HG02973 (cell line): ENCODE measurements at regions not wholly inside any gene's neighbourhood (a gene's known extent, or its start where the extent isn't known, plus 50 kb on each side); places are given as distances from the start of the nearest gene placed in this dataset.

Experiments
- ATAC-seq: cut with Tn5 transposase; IDR thresholded peaks from one replicate; pipeline ENCODE4 v1.9.1; 2021; ENCODE audit warnings: moderate library complexity; ENCODE audit not compliant: unreplicated experiment

DNA sequence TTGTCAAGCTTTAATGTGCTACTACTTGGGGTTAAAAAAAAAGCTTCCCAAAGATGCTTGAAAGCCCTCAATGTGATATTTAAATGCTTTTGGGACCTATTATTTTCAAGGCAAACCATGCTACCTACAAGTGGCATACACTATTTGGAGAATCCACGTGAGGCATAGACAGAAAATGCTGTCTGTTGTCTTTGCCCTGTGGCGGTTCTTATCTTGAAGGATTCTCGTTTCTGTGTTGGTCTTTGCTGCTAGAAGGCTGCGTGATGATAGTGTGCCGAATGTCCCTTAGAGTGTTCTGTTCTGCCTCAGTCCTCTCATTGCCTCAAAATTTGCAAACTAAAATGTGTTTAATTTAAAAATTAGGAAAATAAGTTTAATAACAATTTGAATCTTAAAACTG is 356.2 kb upstream of the RARB start:
- no peak for ATAC-seq

DNA sequence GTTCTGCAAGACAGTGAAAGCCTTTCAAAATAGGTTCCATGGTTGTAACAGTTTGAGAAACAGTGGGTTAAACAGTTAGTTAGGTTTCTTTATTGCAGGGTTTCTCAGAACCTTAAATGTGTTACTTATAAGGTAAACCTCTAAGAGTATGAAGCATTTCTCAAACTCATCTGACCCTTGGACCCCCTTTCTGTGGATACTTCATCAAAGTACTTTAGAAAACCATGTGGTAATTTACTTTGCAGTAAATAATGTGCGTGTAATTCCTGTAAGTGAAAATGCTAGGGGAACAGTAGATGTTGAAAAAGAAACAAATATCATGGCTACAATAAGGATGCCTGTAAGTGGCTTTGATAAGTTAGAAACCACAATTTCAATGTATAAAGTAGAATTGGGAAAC is 354.6 kb upstream of the RARB start:
- ATAC-seq = no peak

DNA sequence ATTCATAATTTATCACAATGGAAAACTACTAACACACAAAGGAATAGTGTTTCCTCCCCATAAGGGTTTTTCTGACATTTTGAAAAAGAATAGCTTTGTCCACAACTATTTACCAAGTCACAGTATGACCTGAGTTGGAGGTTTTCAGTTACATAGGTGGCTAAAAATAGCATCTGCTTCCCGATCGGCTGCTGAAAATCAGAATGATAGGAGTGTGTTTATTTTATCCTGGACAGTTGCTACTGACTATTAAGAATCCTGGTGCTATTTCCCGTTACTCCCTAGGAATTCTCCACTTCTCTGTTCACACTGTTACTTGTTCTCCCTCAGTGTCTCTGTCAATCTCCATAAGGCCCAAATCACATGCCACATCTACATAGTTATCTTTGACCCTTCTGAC is 353.9 kb upstream of the RARB start:
- no peak for ATAC-seq

GRCh38 chr3:25080461-25080860 is 347.6 kb upstream of the RARB start:
- ATAC-seq = no peak

- no peak for ATAC-seq
Observed at GRCh38 chr3:25084016-25084415, 344.0 kb upstream of the RARB start.

DNA sequence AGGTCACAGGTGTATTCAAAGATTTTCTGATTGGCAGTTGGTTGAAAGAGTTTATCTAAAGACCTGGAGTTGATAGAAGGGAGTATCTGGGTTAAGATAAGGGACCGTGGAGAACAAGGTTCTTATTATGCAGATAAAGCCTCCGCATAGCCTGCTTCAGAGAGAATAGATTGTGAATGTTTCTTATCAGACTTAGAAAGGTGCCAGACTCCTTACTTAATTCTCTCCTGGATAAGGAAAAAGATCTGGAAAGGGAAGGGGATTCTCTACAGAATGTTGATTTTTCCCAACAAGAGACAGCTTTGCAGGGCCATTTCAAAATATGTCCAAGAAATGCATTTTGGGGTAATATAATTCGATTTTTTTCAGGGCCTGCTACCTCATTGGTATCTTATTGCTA is 341.3 kb upstream of the RARB start:
- ATAC-seq = no peak

DNA sequence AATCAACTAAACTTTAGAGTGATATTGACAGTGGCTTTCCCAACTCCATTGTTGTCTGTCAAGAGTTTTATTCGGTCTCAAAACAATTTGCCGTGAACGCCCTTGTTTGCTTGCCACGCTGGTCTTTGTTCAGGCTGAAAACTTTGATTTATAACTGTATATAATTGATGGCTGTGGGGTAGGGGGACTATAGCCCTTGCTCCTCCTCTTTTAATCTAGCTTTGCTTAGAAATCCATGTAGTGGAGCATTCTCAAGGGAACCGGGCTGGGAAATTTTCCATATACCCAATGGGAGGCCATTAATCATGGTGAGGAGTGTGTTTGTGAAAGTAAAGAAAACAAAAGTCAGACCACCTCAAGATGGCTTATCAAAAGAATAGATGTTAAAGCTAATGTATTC is 339.8 kb upstream of the RARB start:
- no peak for ATAC-seq

- no peak for ATAC-seq
Observed at GRCh38 chr3:25090698-25091453, 337.2 kb upstream of the RARB start.

DNA sequence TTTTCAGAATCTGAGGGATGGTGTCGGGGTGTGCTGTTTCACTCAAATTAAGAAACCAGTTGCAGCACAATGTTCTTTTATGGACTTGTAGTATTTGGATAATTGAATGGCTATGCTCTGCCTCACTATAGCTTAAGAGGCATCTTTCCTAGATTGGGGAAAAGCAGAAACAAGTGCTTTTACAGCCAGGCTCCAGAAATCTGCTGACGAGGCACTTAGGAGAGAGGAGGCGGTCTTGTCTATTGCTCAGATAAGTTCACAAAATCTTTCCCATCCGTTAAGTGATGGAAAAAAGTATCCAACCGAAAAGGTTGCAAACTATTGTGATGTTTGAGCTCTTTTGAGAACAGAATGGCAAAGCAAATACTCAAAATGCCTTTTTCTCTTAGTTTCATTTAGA is 336.1 kb upstream of the RARB start:
- ATAC-seq = no peak

GRCh38 chr3:25094932-25095685 is 333.0 kb upstream of the RARB start:
- ATAC-seq = no peak

DNA sequence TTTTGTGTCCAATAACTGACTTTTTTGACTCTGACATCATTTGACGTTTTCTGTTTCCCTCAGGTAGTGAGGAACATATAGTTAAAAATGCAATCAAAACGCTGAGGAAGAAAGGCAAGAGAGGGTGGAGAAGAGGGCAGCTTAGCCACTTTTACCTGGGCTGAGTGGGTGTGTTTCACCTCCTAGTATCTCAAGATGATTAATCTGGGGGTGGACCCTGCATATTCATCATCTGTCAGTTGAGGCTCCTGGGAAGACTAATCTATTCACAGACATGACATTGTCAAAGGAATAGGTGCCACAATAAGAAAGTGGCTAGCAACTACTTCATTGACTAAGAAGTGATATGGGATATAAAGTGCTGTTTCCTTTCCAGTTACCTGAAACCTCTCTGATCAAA is 331.5 kb upstream of the RARB start:
- no peak for ATAC-seq

GRCh38 chr3:25097023-25097422 is 331.0 kb upstream of the RARB start:
- ATAC-seq = no peak

DNA sequence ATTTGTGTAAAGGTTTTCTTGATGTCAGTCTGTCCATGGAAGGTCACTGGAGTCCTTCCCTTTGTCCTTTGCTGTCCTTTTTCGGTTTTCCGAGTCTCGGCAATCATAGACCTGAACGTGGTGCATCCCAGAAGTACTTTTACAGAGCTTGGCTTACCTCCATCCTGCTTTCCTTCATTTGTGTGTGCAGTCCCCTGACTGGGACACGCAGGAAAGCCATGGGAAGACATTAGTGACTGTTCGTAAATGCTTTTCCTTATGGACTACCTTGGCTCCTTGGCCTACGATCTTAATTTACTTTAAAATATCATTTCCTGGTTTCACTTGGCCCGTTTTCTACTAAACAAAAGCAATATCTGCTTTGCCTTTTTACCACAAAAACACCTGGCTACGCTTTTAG is 328.4 kb upstream of the RARB start:
- ATAC-seq = no peak

- no peak for ATAC-seq
Observed at GRCh38 chr3:25103391-25103790, 324.7 kb upstream of the RARB start.

- ATAC-seq = no peak
Observed at GRCh38 chr3:25107918-25108617, 320.0 kb upstream of the RARB start.

DNA sequence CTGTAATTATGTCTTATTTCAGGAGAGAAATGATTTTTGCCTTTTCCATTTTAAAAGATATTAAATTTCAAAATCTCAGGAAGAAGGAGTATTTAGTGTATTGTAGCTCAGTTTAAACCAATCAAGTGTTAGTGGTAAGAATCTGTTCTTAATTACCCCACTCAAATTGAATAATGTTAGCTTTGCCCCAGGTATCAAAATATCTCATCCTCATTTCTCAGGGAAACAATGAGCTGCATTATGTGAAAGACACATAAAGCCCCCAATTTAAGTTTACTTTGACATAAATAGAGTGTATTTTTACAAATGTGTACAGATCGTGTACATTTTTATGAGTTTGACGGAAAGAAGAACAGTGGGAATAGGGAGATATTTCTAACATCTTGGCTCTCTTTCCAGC is 317.4 kb upstream of the RARB start:
- ATAC-seq = no peak

- no peak for ATAC-seq
Observed at GRCh38 chr3:25113891-25114290, 314.2 kb upstream of the RARB start.

DNA sequence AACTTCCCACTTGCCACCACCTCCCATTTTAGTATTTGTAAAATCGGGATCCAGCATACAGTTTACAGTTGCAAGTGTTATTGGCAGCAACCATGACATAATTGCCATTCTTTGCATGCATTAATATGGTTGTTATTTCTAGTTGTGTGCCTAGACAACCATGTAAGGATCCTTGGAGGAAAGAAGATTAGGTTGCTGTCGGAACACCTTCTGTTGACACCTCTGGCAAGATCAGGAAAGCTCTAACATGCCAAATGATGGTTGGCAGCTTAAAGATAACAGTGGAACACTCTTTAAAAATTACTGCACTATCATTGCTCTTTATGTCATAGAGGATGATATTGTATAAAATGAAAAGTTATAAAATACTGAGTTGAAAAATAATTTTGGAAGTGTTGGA is 313.5 kb upstream of the RARB start:
- ATAC-seq = no peak

GRCh38 chr3:25117005-25117593 is 311.0 kb upstream of the RARB start:
- ATAC-seq = no peak

- ATAC-seq = no peak
Observed at GRCh38 chr3:25119682-25120081, 308.4 kb upstream of the RARB start.

- ATAC-seq = no peak
Observed at GRCh38 chr3:25120665-25121064, 307.4 kb upstream of the RARB start.

- ATAC-seq = no peak
Observed at GRCh38 chr3:25125201-25125600, 302.9 kb upstream of the RARB start.
